ENCODE measurements at regions not wholly inside any gene's neighbourhood (a gene's known extent, or its start where the extent isn't known, plus 50 kb on each side); places are given as distances from the start of the nearest gene placed in this dataset.

- intact Hi-C loops (cut with DNase I; ENCODE audit: low total_unique reads), result no loop called here
- H3K36me3 ChIP-seq, result no peaks in the 10 kb centered on the region
- H3K27ac ChIP-seq, result no peak overlapping the region
- no peak for DNase-seq
- H3K27me3 ChIP-seq, result no peaks in the 10 kb centered on the region
- TF ChIP-seq, protein P1, sequence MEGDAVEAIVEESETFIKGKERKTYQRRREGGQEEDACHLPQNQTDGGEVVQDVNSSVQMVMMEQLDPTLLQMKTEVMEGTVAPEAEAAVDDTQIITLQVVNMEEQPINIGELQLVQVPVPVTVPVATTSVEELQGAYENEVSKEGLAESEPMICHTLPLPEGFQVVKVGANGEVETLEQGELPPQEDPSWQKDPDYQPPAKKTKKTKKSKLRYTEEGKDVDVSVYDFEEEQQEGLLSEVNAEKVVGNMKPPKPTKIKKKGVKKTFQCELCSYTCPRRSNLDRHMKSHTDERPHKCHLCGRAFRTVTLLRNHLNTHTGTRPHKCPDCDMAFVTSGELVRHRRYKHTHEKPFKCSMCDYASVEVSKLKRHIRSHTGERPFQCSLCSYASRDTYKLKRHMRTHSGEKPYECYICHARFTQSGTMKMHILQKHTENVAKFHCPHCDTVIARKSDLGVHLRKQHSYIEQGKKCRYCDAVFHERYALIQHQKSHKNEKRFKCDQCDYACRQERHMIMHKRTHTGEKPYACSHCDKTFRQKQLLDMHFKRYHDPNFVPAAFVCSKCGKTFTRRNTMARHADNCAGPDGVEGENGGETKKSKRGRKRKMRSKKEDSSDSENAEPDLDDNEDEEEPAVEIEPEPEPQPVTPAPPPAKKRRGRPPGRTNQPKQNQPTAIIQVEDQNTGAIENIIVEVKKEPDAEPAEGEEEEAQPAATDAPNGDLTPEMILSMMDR (IDR thresholded peaks at IDR 0.05), result no peak
- no peaks in the 10 kb centered on the region for H3K4me1 ChIP-seq
- H3K4me3 ChIP-seq, result no peak overlapping the region
- H3K9me3 ChIP-seq, result no peaks in the 10 kb centered on the region
Measured at GRCh38 chr6:154561750-154562149, 51.3 kb upstream of the CNKSR3 start.

DNA sequence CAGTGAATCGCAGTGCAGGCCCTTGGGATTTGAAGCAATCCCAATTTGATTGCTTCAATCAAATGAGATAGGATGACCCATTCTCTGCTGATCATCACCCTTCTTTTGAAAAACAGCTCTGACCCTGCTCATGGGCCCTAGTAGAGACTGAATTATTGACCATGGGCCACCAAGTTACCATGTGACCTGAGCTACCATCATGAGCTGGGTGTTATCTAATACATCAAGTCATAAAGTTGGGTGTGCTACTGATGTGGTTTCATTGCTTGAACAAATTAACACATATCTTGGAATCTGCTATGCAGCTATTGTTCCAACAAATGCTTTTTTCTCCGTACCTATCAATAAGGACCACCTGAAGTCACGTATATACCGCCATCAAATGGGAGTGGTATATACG lies 54.8 kb upstream of the CNKSR3 start:
- Histone ChIP-seq H3K4me1 (no peaks in the 10 kb centered on the region), H3K36me3 (no peaks in the 10 kb centered on the region), H3K4me3 (no peak overlapping the region), H3K27me3 (no peaks in the 10 kb centered on the region), H3K27ac (no peak overlapping the region), H3K9me3 (no peaks in the 10 kb centered on the region)
- TF ChIP-seq, protein P1 (IDR thresholded peaks at IDR 0.05), result no peak
- DNase-seq, result no peak
- intact Hi-C loops (cut with DNase I; ENCODE audit: low total_unique reads), result no loop called here

- no peak for DNase-seq
- Histone ChIP-seq H3K4me1 (no peaks in the 10 kb centered on the region), H3K36me3 (no peaks in the 10 kb centered on the region), H3K27me3 (no peaks in the 10 kb centered on the region), H3K9me3 (no peaks in the 10 kb centered on the region), H3K27ac (no peak overlapping the region), H3K4me3 (no peak overlapping the region)
- TF ChIP-seq, protein P1 (IDR thresholded peaks at IDR 0.05), result no peak
- intact Hi-C loops (cut with DNase I; ENCODE audit: low total_unique reads), result no loop called here
Measured at GRCh38 chr6:154566866-154567265, 56.4 kb upstream of the CNKSR3 start.

GRCh38 chr6:154567695-154568220 lies 57.3 kb upstream of the CNKSR3 start:
- Histone ChIP-seq H3K4me1 (no peaks in the 10 kb centered on the region), H3K27ac (no peak overlapping the region), H3K27me3 (no peaks in the 10 kb centered on the region), H3K4me3 (no peak overlapping the region), H3K9me3 (no peaks in the 10 kb centered on the region), H3K36me3 (no peaks in the 10 kb centered on the region)
- TF ChIP-seq, protein P1 (IDR thresholded peaks at IDR 0.05), result no peak
- DNase-seq, result no peak
- intact Hi-C loops (cut with DNase I; ENCODE audit: low total_unique reads), result no loop called here

DNA sequence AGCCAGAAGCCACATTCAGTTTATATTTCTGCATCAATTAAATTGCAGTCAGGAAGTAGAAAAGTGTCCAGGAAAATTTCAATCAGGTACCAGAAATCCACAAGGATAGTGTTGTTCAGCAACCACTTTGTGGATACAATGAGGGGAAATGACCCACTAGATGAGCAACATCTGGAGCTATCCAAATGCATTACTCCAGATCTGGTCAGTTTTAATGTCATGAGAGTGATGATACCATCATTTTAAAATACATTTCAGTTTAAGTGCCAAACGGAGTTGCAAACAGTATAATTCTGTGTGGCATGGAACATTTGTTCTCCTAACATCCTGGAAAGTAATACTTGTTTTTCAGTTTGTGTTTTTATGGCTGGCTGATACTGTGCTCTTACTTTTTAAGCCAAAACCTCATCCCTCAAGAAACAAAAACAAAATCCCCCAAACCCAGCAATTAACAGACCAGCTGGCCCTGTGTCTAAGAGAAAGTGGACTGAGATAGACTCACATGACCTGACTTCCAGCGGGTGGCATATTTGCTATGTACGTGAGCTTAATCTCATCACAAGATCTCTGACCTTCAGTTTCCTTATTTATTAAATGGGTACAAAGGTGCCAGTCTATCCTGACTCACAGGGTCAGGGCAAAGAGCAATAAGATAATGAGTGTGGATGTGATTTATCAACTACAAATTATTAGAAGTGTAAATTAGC lies 58.8 kb upstream of the CNKSR3 start:
- H3K4me3 ChIP-seq, result no peak overlapping the region
- intact Hi-C loops (cut with DNase I; ENCODE audit: low total_unique reads), result no loop called here
- no peak overlapping the region for H3K27ac ChIP-seq
- no peaks in the 10 kb centered on the region for H3K27me3 ChIP-seq
- H3K4me1 ChIP-seq, result no peaks in the 10 kb centered on the region
- H3K9me3 ChIP-seq, result no peaks in the 10 kb centered on the region
- DNase-seq, result no peak
- TF ChIP-seq, protein P1 (IDR thresholded peaks at IDR 0.05), result no peak
- H3K36me3 ChIP-seq, result no peaks in the 10 kb centered on the region
